NCI-H524 (cell line): ENCODE measurements at regions not wholly inside any gene's neighbourhood (a gene's known extent, or its start where the extent isn't known, plus 50 kb on each side); places are given as distances from the start of the nearest gene placed in this dataset.

Experiments used
- DNase-seq, 2 experiments: peaks; one replicate each; lab custom pipeline; 2025; lab: John Stamatoyannopoulos, UW

DNA sequence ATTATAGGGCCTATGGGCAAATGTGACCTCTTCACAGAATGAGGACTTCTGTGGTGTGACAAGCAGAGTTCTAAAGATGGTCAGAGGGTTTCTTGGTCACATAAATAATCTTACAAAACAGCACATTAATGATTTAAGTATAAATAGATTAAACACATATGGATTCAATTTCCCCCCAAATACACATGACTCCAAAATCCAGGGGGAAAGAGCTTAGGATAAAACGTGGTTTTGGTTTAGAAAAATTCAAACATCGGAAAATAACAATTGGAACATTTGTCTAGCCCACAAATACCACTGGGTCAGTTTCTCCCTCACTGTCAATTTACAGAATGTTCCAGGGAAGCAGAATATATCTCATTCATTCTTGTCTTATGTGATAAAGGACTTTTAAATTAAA is 283.1 kb downstream of the COG6 start:
- DNase-seq, result no peak

- no peak for DNase-seq
These were observed 285.8 kb downstream of the COG6 start for GRCh38 chr13:39941236-39941635.

DNA sequence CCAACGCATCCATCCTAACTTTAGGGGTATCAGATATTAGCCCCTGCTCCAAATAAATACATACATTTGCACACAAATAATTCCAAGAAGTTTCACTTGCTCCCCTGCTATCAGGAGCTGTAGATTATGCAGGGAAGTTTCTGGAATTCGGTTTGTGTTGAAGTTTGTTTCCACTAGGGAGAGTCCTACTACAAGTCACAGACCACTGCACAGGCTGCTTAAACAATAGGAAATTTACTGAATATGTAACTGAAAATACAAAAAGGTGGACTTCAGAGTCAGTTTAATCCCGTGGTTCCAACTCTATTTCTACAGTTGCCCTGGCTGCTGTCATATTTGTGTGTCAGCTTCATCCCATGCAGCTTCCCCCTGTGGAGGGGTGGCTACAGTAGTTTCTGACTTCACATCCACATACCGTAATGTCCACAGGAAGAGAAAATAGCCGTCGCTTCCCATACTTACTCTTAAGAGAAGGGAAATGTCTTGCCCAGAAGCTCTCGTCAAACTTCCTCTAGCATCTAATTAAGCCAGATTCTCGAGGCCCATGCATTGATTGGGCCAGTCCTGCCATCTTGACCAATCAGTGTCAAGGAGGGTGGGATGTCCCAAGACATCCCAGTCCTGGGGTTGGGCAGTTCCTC is 286.6 kb downstream of the COG6 start:
- DNase-seq, result no peak

GRCh38 chr13:39942552-39943273 is 287.3 kb downstream of the COG6 start:
- peak; percentile 54 to 76 for DNase-seq

DNA sequence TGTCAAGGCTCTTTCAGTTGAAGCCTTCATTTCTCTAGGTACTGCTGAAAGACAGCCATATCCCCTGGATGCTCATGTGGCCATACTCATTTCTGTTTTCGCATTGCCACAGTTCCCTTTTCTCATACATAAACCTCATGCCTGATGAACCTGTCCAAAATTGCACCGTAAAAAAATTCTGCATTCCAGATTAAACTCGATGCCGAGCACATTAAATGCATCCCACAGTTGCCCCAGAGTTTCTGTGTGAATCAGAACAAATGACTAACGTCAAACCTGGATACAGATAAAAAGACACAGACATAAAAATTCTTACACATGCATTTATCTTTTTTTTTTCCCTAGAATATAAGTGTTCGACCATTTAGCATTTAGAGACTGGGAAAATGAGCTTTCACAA is 288.2 kb downstream of the COG6 start:
- DNase-seq, result no peak

DNA sequence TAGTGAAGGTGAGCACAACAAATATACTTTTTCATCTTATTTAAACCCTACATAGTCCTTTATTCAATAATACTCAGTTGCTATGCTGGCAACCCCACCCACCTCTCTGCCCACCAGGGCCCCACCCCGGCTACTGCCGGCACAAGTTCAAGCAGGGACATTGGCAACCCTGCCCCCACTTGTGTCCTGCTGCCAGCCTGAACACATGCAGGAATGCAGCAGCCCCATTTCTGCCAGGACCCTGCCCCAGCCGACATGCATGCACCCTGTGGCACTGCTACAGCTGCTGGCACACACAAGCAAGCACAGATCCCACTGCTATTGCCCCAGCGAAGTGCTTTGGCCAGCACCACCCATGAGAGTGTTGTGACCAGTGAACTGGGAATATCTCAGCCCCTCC is 289.8 kb downstream of the COG6 start:
- no peak for DNase-seq

GRCh38 chr13:39946769-39947168 is 291.3 kb downstream of the COG6 start:
- no peak for DNase-seq

GRCh38 chr13:39951301-39951700 is 295.8 kb downstream of the COG6 start:
- DNase-seq, result no peak

GRCh38 chr13:39952249-39953233 is 297.1 kb downstream of the COG6 start:
- DNase-seq, result no peak

GRCh38 chr13:39954476-39954875 is 299.0 kb downstream of the COG6 start:
- no peak for DNase-seq

- no peak for DNase-seq
These were observed 300.1 kb downstream of the COG6 start for GRCh38 chr13:39955560-39955959.

- DNase-seq, result no peak
These were observed 300.6 kb downstream of the COG6 start for GRCh38 chr13:39956036-39956435.

GRCh38 chr13:39957868-39958677 is 302.6 kb downstream of the COG6 start:
- no peak for DNase-seq

GRCh38 chr13:39959497-39960144 is 304.2 kb downstream of the COG6 start:
- no peak for DNase-seq

DNA sequence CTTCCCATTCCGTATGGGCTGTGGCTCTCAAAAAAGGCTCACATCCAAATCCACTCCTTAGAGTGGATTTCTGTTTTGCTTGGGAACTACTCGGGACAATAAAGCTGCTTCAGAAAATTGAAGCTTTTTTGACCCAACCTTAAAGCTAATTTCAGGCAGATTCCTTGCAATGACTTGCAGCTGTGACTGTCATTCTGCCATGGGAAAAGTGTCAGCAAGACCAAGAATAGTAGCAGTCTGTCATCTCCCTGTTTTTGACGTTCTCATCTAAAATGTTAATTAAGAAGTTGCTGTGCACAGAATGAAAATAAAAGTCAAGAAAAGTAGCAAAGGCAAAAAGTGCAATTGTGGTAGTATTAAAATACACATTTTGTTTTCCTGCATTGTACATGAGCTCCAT is 304.7 kb downstream of the COG6 start:
- DNase-seq, result no peak

DNA sequence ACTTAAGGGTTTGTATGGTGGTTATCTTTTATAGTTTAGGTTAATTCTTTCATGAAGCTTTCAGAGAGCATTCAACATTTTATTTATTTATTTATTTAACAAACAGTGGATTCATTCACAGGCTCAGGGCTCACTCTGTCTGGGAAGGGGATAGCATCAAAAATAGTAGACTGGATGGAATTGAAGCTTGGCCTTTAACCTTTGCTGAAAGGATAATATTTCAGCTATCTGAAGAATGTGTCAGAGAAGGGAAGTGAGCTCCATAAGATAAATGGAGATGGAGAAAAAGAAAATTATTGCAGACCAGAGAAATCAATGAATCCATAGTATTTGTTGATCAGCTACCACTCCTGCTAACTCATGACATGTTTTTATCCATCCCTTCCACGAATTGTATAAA is 305.6 kb downstream of the COG6 start:
- DNase-seq, result no peak

DNA sequence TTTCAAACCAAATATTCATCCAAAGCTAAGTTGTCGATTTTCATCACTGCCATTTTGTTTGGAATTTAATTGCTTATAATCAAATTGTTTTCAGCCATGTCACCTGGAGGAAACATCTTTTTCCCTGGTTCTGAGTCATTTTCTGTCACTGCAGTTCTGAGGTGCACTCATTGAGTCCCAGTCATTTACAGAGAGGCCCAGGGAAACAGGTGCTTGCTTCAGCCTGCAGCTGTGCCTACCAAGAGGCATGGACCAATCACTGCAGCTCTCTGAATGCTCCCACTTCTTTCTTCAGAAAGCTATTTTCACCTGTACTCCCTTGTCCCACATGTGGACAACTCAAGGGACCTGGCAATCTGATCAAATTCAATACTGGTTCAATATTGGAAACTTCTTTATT is 308.1 kb downstream of the COG6 start:
- DNase-seq, result no peak

DNA sequence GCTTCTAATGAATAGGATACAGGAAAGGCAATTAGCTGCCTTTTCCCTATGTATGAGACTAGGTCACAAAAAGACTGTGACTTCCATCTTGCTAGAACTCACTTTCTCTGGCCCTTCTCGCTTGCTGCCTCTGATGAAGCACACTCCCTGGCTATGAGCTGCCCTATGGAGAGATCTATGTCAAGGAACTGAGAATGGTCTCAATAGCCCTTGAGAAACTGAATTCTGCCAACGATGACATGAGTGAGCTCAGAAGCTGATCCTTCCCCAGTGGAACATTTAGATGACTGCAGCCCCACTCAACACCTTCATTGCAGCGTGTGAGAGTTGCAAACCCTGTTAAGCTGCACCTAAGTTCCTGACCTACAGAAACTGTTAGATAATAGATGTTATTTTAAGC is 309.8 kb downstream of the COG6 start:
- no peak for DNase-seq

GRCh38 chr13:39967199-39967959 is 311.9 kb downstream of the COG6 start:
- DNase-seq, result peak in 1 of 2 experiments; percentile 11

DNA sequence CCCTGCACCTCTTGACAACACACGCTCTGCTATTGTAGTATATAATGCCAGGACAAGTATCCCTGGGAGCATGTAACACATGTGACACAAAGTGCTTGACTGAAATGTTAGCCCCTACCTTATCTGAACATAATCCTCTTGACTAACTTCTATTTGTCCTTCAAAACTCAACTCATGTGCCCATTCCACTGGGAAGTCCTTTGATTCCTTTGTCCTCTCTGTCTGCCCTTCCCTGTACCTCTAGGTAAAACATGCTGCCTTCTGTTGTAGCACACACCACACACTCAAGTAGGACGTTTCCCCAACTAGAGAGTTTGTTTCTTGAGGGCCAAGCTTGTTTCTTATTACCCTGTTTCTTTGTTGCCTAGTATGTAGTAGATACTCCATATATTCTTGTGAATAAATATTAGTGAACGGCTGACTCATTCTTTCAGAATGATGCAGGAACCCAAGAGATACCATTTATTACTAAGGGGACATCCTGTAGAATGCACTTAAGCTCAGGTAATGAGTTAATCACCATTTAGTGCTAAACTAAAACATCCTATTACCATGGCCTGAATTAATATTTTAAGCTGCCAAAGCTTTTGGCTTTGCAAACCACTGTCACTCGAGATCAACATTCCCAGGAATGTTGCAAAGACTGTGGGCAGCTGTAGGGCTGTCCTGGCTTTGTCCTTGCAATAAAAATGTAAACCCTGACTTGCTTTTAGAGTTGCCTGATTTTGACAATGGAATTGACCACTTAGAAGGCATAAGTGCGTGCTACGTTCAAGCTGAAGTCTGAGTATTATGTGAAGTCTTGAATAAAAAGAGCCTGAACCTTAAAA is 313.4 kb downstream of the COG6 start:
- DNase-seq, result peak in 1 of 2 experiments; percentile 54
